IMR-90 (cell line): ENCODE measurements at regions not wholly inside any gene's neighbourhood (a gene's known extent, or its start where the extent isn't known, plus 50 kb on each side); places are given as distances from the start of the nearest gene placed in this dataset.

Source experiments
- ATAC-seq: fragments of 200-7000 bp; cut with Tn5 transposase; 2 replicates; pipeline ENCODE4 v1.9.1; 2020; ENCODE audit warnings: low read depth, mild to moderate bottlenecking, moderate library complexity
- BruUV-seq: library from RNA; stranded (reverse); fragments of 400-500 nt; replicated peaks from 2 replicates; lab custom pipeline; 2021; lab: Mats Ljungman, UMichigan
- CTCF ChIA-PET: fragments of 300-600 bp; formaldehyde crosslinking; extraction: SDS; loops from one replicate; lab custom pipeline; 2021; ENCODE audit warnings: antibody characterized with exemption; lab: Yijun Ruan, JAX
- POLR2A ChIA-PET: fragments of 300-600 bp; sonication (Branson Sonifier 250); formaldehyde crosslinking; loops from one replicate; lab custom pipeline; 2022; ENCODE audit warnings: antibody characterized with exemption; ENCODE audit not compliant: unreplicated experiment; lab: Charles Lee
- DNase-seq: peaks from one replicate; pipeline ENCODE4 v3.0.0; 2013
- H2AFZ ChIP-seq: replicated peaks from 2 replicates; pipeline ENCODE3; 2013; ENCODE audit warnings: low read length, mild to moderate bottlenecking; ENCODE audit not compliant: poor library complexity
- H2AK5ac ChIP-seq: 2 replicates; pipeline ENCODE4 v1.6.1; 2013; ENCODE audit warnings: low read depth, low read length, inconsistent platforms
- H2AK9ac ChIP-seq: replicated peaks from 2 replicates; pipeline ENCODE3; 2013; ENCODE audit warnings: mild to moderate bottlenecking, low read depth, low read length, moderate library complexity; ENCODE audit not compliant: poor library complexity
- H2BK120ac ChIP-seq: 2 replicates; pipeline ENCODE4 v1.6.1; 2013; ENCODE audit warnings: low read depth, low read length, inconsistent platforms
- H2BK15ac ChIP-seq: 3 replicates; pipeline ENCODE4 v1.6.1; 2013; ENCODE audit warnings: low read depth, low read length, inconsistent platforms
- H2BK20ac ChIP-seq: 2 replicates; pipeline ENCODE4 v1.6.1; 2013; ENCODE audit warnings: low read depth, mild to moderate bottlenecking, inconsistent platforms, low read length, moderate library complexity
- H2BK5ac ChIP-seq: 2 replicates; pipeline ENCODE4 v1.6.1; 2013; ENCODE audit warnings: mild to moderate bottlenecking, low read depth, low read length, inconsistent platforms; ENCODE audit not compliant: poor library complexity, severe bottlenecking
- H3K14ac ChIP-seq: replicated peaks from 2 replicates; pipeline ENCODE4 v1.6.1; 2013; ENCODE audit warnings: low read depth, low read length, inconsistent platforms
- H3K18ac ChIP-seq: 2 replicates; pipeline ENCODE4 v1.6.1; 2013; ENCODE audit warnings: low read depth, low read length, control low read depth
- H3K23ac ChIP-seq: 2 replicates; pipeline ENCODE4 v1.6.1; 2013; ENCODE audit warnings: low read depth, low read length, inconsistent platforms
- H3K27ac ChIP-seq: 2 replicates; pipeline ENCODE4 v1.5.1; 2013; ENCODE audit warnings: mild to moderate bottlenecking, control low read depth, low read length; ENCODE audit not compliant: insufficient read depth
- H3K27me3 ChIP-seq: 2 replicates; pipeline ENCODE4 v1.6.1; 2013; ENCODE audit warnings: low read length; ENCODE audit not compliant: control insufficient read depth, insufficient read depth
- H3K36me3 ChIP-seq: 2 replicates; pipeline ENCODE4 v1.6.1; 2013; ENCODE audit warnings: low read length, mixed read lengths; ENCODE audit not compliant: control insufficient read depth, insufficient read depth
- H3K4ac ChIP-seq: 2 replicates; pipeline ENCODE4 v1.6.1; 2013; ENCODE audit warnings: low read depth, low read length, inconsistent platforms
- H3K4me1 ChIP-seq: 2 replicates; pipeline ENCODE4 v1.6.1; 2013; ENCODE audit warnings: low read length, mixed read lengths; ENCODE audit not compliant: control insufficient read depth, insufficient read depth
- H3K4me2 ChIP-seq: 2 replicates; pipeline ENCODE4 v1.6.1; 2013; ENCODE audit warnings: low read depth, mild to moderate bottlenecking, control low read depth, low read length, moderate library complexity
- H3K4me3 ChIP-seq: 2 replicates; pipeline ENCODE4 v1.5.1; 2013; ENCODE audit warnings: low read depth, mild to moderate bottlenecking, control low read depth, low read length, moderate library complexity; ENCODE audit not compliant: insufficient read depth
- H3K56ac ChIP-seq: 2 replicates; pipeline ENCODE4 v1.6.1; 2013; ENCODE audit warnings: low read length, inconsistent platforms; ENCODE audit not compliant: insufficient read depth; ENCODE audit errors: extremely low read depth
- H3K79me1 ChIP-seq, 2 experiments: 2 replicates each; pipeline ENCODE4 v1.6.1; 2013; ENCODE audit warnings: low read length in 2 of 2, inconsistent platforms in 1 of 2, low read depth in 1 of 2
- H3K9ac ChIP-seq: 2 replicates; pipeline ENCODE4 v1.6.1; 2013; ENCODE audit warnings: low read depth, low read length, control low read depth
- H3K9me1 ChIP-seq: 2 replicates; pipeline ENCODE4 v1.6.1; 2013; ENCODE audit warnings: low read length, inconsistent platforms; ENCODE audit not compliant: insufficient read depth
- H3K9me3 ChIP-seq: 2 replicates; pipeline ENCODE4 v1.6.1; 2013; ENCODE audit warnings: low read length; ENCODE audit not compliant: control insufficient read depth, insufficient read depth
- H4K20me1 ChIP-seq: 2 replicates; pipeline ENCODE4 v1.6.1; 2013; ENCODE audit warnings: low read length, inconsistent platforms; ENCODE audit not compliant: insufficient read depth
- H4K5ac ChIP-seq: 2 replicates; pipeline ENCODE4 v1.6.1; 2013; ENCODE audit warnings: mild to moderate bottlenecking, low read depth, low read length, control low read depth
- H4K8ac ChIP-seq, 2 experiments: 2 replicates each; pipeline ENCODE4 v1.6.1; 2013; ENCODE audit warnings: low read depth in 2 of 2, low read length in 2 of 2, control low read depth in 1 of 2, inconsistent platforms in 1 of 2
- H4K91ac ChIP-seq: 2 replicates; pipeline ENCODE4 v1.6.1; 2013; ENCODE audit warnings: low read depth, low read length, inconsistent platforms; ENCODE audit not compliant: insufficient read depth
- CEBPB ChIP-seq: IDR thresholded peaks from 2 replicates; pipeline ENCODE4 v1.6.1; 2012; ENCODE audit warnings: low read depth, low read length, improper control_type of control experiment
- CHD1 ChIP-seq: IDR thresholded peaks from 2 replicates; pipeline ENCODE4 v1.6.1; 2012; ENCODE audit warnings: low read depth, low read length, improper control_type of control experiment
- MAFK ChIP-seq: IDR thresholded peaks from 2 replicates; pipeline ENCODE4 v1.6.1; 2012; ENCODE audit warnings: low read depth, low read length, improper control_type of control experiment
- MAZ ChIP-seq: IDR thresholded peaks from 2 replicates; pipeline ENCODE4 v1.6.1; 2012; ENCODE audit warnings: low read depth, mild to moderate bottlenecking, low read length, improper control_type of control experiment, moderate library complexity, borderline replicate concordance
- WGBS, 2 experiments: methylation state at CpG; one replicate each; pipeline versions ENCODE4 v1.1.5 to v1.1.7; 2013; ENCODE audit warnings: missing lambda C conversion rate in 2 of 2; ENCODE audit not compliant: insufficient read length in 1 of 2; ENCODE audit errors: extremely low coverage in 2 of 2; 5-methylcytosine and 5-hydroxymethylcytosine counted together
- dilution Hi-C: fragments of 300-500 bp; cut with HindIII; formaldehyde crosslinking; loops from one replicate; pipeline ENCODE4 v1.14.3; 2018; ENCODE audit warnings: low sequenced_read_pairs; ENCODE audit not compliant: unreplicated experiment
- in situ Hi-C: fragments of 300-500 bp; cut with MboI; formaldehyde crosslinking; loops from 3 replicates; pipeline ENCODE4 v1.14.3; 2019; ENCODE audit warnings: low sequenced_read_pairs, inconsistent platforms, mixed read lengths
- intact Hi-C: fragments of 100-400 bp; cut with micrococcal nuclease; formaldehyde crosslinking; loops from 2 replicates; pipeline ENCODE4 v1.10.0; 2022

GRCh38 chr3:64368257-64369020 is 143.2 kb upstream of the PRICKLE2 start:
- WGBS, 2 experiments: 40% methylated on average over 1 of the region's 10 CpGs; no CpG with 5 or more reads in 1 of the 2 experiments
- Histone ChIP-seq H3K27me3 (no peaks in the 10 kb centered on the region), H3K14ac (no peak overlapping the region), H3K79me1 (no peaks in the 10 kb centered on the region), H3K4ac (no peak overlapping the region), H3K9me1 (peaks cover 4% of the 10 kb centered on the region; the same call in 1 of the 2 replicates), H4K20me1 (peaks cover 5% of the 10 kb centered on the region; the same call in 1 of the 2 replicates), H3K36me3 (no peaks in the 10 kb centered on the region), H3K9ac (no peak overlapping the region), H4K8ac (no peak overlapping the region), H3K56ac (no peak overlapping the region), H3K18ac (no peak overlapping the region), H3K27ac (no peak overlapping the region), H3K4me3 (no peak overlapping the region), H2AK9ac (peak overlapping the region; percentile 26), H2BK15ac (no peak overlapping the region), H3K9me3 (no peaks in the 10 kb centered on the region), H4K91ac (no peak overlapping the region), H4K5ac (no peak overlapping the region), H2BK120ac (no peak overlapping the region), H2AFZ (peak overlapping the region; percentile 9), H3K4me1 (no peaks in the 10 kb centered on the region; the same call in 1 of the 2 replicates), H3K23ac (no peak overlapping the region), H2BK20ac (no peak overlapping the region), H3K4me2 (no peak overlapping the region), H2BK5ac (no peak overlapping the region), H2AK5ac (no peak overlapping the region)
- DNase-seq (no peak), ATAC-seq (peak; percentile 44)
- intact Hi-C loops: no loop called here
- TF ChIP-seq CEBPB: no peak
- no peak for TF ChIP-seq CHD1
- TF ChIP-seq MAFK: no peak
- no peak for TF ChIP-seq MAZ
- in situ Hi-C loops: no loop called here
- BruUV-seq: no TSS peak
- ChIA-PET POLR2A (interaction anchor here (0.6 kb wide), 1 partner anchor 92 kb away, joined by 4 read pairs; no protein-coding TSS in a partner anchor), CTCF (interaction anchor here (0.9 kb wide), 1 partner anchor 14 kb away, joined by 3 read pairs; no protein-coding TSS in a partner anchor)
- dilution Hi-C loops: no loop called here
